SK-N-SH (cell line): ENCODE measurements at regions not wholly inside any gene's neighbourhood (a gene's known extent, or its start where the extent isn't known, plus 50 kb on each side); places are given as distances from the start of the nearest gene placed in this dataset.

Experiments
- CTCF ChIA-PET: fragments of 300-600, 350-600 bp; formaldehyde crosslinking; extraction: SDS; loops from one replicate; lab custom pipeline; 2021; lab: Yijun Ruan, JAX
- POLR2A ChIA-PET: fragments of 350-600 bp; sonication (Branson Sonifier 250); formaldehyde crosslinking; extraction: SDS; loops from one replicate; lab custom pipeline; 2020; ENCODE audit warnings: antibody characterized with exemption, inconsistent platforms; lab: Yijun Ruan, JAX
- DNase-seq: peaks from one replicate; pipeline ENCODE4 v3.0.0; 2012
- H2AFZ ChIP-seq: fragments of 200-600 bp; sonication (generic); 2 replicates; pipeline ENCODE4 v1.8.1; 2016; ENCODE audit warnings: antibody characterized with exemption, mild to moderate bottlenecking, low read depth
- H3F3A ChIP-seq: fragments of 200-600 bp; sonication (generic); replicated peaks from 2 replicates; pipeline ENCODE3; 2016; ENCODE audit warnings: antibody characterized with exemption, mild to moderate bottlenecking; ENCODE audit not compliant: insufficient read depth
- H3K27ac ChIP-seq, 2 experiments: fragments of 200-500 bp in 1 of 2; fragments of 200-600 bp in 1 of 2; sonication (Bioruptor generic) in 1 of 2; sonication (generic), shearing (Covaris generic) in 1 of 2; 2 replicates each; pipeline versions ENCODE4 v1.5.1 to v1.6.1; 2014 to 2016; ENCODE audit warnings: low read depth in 2 of 2, inconsistent platforms in 1 of 2, low read length in 1 of 2, mild to moderate bottlenecking in 1 of 2, mixed read lengths in 1 of 2
- H3K27me3 ChIP-seq: fragments of 200-600 bp; sonication (generic), shearing (Covaris generic); 2 replicates; pipeline ENCODE4 v1.6.1; 2016; ENCODE audit warnings: mixed run types; ENCODE audit not compliant: insufficient read depth
- H3K36me3 ChIP-seq, 2 experiments: fragments of 200-500 bp in 1 of 2; fragments of 200-600 bp in 1 of 2; sonication (Bioruptor generic) in 1 of 2; sonication (generic) in 1 of 2; replicated peaks in 1 of 2; 2 replicates each; pipeline versions ENCODE3 to v1.5.1; 2014 to 2016; ENCODE audit warnings: low read length in 1 of 2, mild to moderate bottlenecking in 1 of 2; ENCODE audit not compliant: insufficient read depth in 2 of 2, control insufficient read depth in 1 of 2
- H3K4me1 ChIP-seq, 2 experiments: fragments of 200-500 bp in 1 of 2; fragments of 200-600 bp in 1 of 2; sonication (Bioruptor generic) in 1 of 2; sonication (generic), shearing (Covaris generic) in 1 of 2; 2 replicates each; pipeline versions ENCODE4 v1.5.1 to v1.6.1; 2014 to 2016; ENCODE audit warnings: low read depth in 1 of 2, low read length in 1 of 2, mixed run types in 1 of 2; ENCODE audit not compliant: insufficient read depth in 2 of 2, control insufficient read depth in 1 of 2
- H3K4me2 ChIP-seq: fragments of 200-600 bp; sonication (generic), shearing (Covaris generic); 2 replicates; pipeline ENCODE4 v1.6.1; 2017; ENCODE audit warnings: mixed run types
- H3K4me3 ChIP-seq, 2 experiments: fragments of 200-500 bp in 1 of 2; fragments of 200-600 bp in 1 of 2; sonication (Bioruptor generic) in 1 of 2; sonication (generic), shearing (Covaris generic) in 1 of 2; 2 replicates each; pipeline versions ENCODE4 v1.5.1 to v1.8.1; 2014 to 2016; ENCODE audit warnings: low read depth in 2 of 2, inconsistent platforms in 1 of 2, low read length in 1 of 2, mild to moderate bottlenecking in 1 of 2, mixed read lengths in 1 of 2, moderate library complexity in 1 of 2
- H3K79me2 ChIP-seq: fragments of 200-600 bp; sonication (generic); 2 replicates; pipeline ENCODE4 v1.8.1; 2017; ENCODE audit warnings: mild to moderate bottlenecking; ENCODE audit not compliant: insufficient read depth
- H3K9ac ChIP-seq: fragments of 200-600 bp; sonication (generic); 2 replicates; pipeline ENCODE4 v1.6.1; 2017; ENCODE audit warnings: mixed run types
- H3K9me2 ChIP-seq: fragments of 200-600 bp; sonication (generic); 2 replicates; pipeline ENCODE4 v1.6.1; 2017; ENCODE audit warnings: mixed run types
- H3K9me3 ChIP-seq: fragments of 200-600 bp; sonication (generic); 2 replicates; pipeline ENCODE4 v1.6.1; 2017; ENCODE audit warnings: mixed run types, mild to moderate bottlenecking, moderate library complexity
- H4K20me1 ChIP-seq: fragments of 200-600 bp; sonication (generic); 2 replicates; pipeline ENCODE4 v1.6.1; 2017; ENCODE audit warnings: mild to moderate bottlenecking, mixed run types; ENCODE audit not compliant: insufficient read depth
- EP300 ChIP-seq, 2 experiments: IDR thresholded peaks; 2 replicates each; pipeline versions ENCODE4 v1.4.0 to v1.6.1; 2012; ENCODE audit warnings: borderline replicate concordance in 1 of 2, low read depth in 1 of 2, low read length in 1 of 2
- FOSL2 ChIP-seq: IDR thresholded peaks from 2 replicates; pipeline ENCODE4 v1.4.0; 2012; ENCODE audit warnings: low read depth, mild to moderate bottlenecking, moderate library complexity, borderline replicate concordance
- GATA2 ChIP-seq: sonication (generic); formaldehyde crosslinking; IDR thresholded peaks from 2 replicates; pipeline ENCODE4 v1.5.0; 2020; ENCODE audit warnings: mild to moderate bottlenecking, missing genetic modification reagents
- MXI1 ChIP-seq: IDR thresholded peaks from 2 replicates; pipeline ENCODE4 v1.6.1; 2012; ENCODE audit warnings: mild to moderate bottlenecking, low read depth, low read length, improper control_type of control experiment
- NFIC ChIP-seq: IDR thresholded peaks from 2 replicates; pipeline ENCODE4 v1.4.0; 2012; ENCODE audit warnings: borderline replicate concordance
- NRF1 ChIP-seq: IDR thresholded peaks from 2 replicates; pipeline ENCODE4 v1.6.1; 2012; ENCODE audit warnings: low read depth, mild to moderate bottlenecking, low read length
- POLR2AphosphoS5 ChIP-seq: IDR thresholded peaks from 2 replicates; pipeline ENCODE4 v1.6.1; 2012; ENCODE audit warnings: low read depth, low read length
- RAD21 ChIP-seq: IDR thresholded peaks from 2 replicates; pipeline ENCODE4 v1.6.1; 2012; ENCODE audit warnings: mild to moderate bottlenecking, low read length
- RCOR1 ChIP-seq: fragments of 150-350 bp; IDR thresholded peaks from 2 replicates; pipeline ENCODE4 v1.6.1; 2017; ENCODE audit warnings: antibody characterized with exemption, low read length
- REST ChIP-seq: IDR thresholded peaks from 2 replicates; pipeline ENCODE4 v1.6.1; 2012; ENCODE audit warnings: mild to moderate bottlenecking, low read depth, low read length, moderate library complexity
- RXRA ChIP-seq: IDR thresholded peaks from 2 replicates; pipeline ENCODE4 v1.4.0; 2012; ENCODE audit warnings: low read depth, mild to moderate bottlenecking, borderline replicate concordance
- SIN3A ChIP-seq: IDR thresholded peaks from 2 replicates; pipeline ENCODE4 v1.6.1; 2012; ENCODE audit warnings: low read depth, mild to moderate bottlenecking, low read length, moderate library complexity, borderline replicate concordance
- SMC3 ChIP-seq: IDR thresholded peaks from 2 replicates; pipeline ENCODE4 v1.6.1; 2012; ENCODE audit warnings: low read depth, low read length, improper control_type of control experiment
- TAF1 ChIP-seq: IDR thresholded peaks from 2 replicates; pipeline ENCODE4 v1.6.1; 2012; ENCODE audit warnings: low read depth, mild to moderate bottlenecking, low read length, moderate library complexity, borderline replicate concordance
- YY1 ChIP-seq: IDR thresholded peaks from 2 replicates; pipeline ENCODE4 v1.4.0; 2012; ENCODE audit warnings: low read depth, mild to moderate bottlenecking
- WGBS: methylation state at CpG from one replicate; pipeline ENCODE4 v1.1.6; 2017; ENCODE audit warnings: low lambda C conversion rate; 5-methylcytosine and 5-hydroxymethylcytosine counted together
- TF ChIP-seq, protein P1 (sequence below): fragments of 200-600 bp; sonication (generic); IDR thresholded peaks from 2 replicates; pipeline ENCODE4 v1.6.1; 2017; ENCODE audit warnings: antibody characterized with exemption, mild to moderate bottlenecking, moderate library complexity
- TF ChIP-seq, protein P2 (sequence below): fragments of 150-350 bp; IDR thresholded peaks from 2 replicates; pipeline ENCODE4 v1.6.1; 2017; ENCODE audit warnings: antibody characterized with exemption, low read length, low read depth, borderline replicate concordance
- TF ChIP-seq, protein P3 (sequence below): IDR thresholded peaks from 2 replicates; pipeline ENCODE4 v1.4.0; 2012; ENCODE audit warnings: low read depth, borderline replicate concordance
- TF ChIP-seq, protein P4 (sequence below): fragments of 150-350 bp; IDR thresholded peaks from 2 replicates; pipeline ENCODE4 v1.6.1; 2016; ENCODE audit warnings: mild to moderate bottlenecking, low read depth, low read length

DNA sequence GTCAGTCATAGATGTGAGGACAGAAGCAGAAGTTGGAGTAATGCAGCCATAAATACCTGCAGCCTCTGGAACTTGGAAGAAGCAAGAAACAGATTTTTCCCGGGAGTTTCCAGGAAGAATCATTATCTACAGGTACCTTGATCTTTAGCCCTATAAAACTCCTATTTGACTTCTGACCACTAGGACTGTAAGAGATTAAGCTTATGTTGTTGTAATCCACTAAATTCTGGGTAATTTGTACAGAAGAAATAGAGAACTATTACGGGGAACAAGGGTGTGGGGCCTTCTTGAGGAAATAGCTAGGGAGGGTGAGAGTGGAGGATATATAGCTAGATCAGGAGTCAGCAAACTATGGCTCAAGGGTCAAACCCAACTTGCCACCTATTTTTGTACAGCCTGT, 353.2 kb downstream of the SLC4A3 start:
- H2AFZ ChIP-seq, result no peak overlapping the region
- H3K4me3 ChIP-seq, result no peak overlapping the region
- H3K9me3 ChIP-seq, result no peaks in the 10 kb centered on the region
- H3K27ac ChIP-seq, result no peak overlapping the region
- WGBS, result 24% methylated on average over 2 of the region's 2 CpGs
- H3K4me2 ChIP-seq, result no peak overlapping the region
- CTCF ChIA-PET, result no interaction called here
- no peak overlapping the region for H3K9ac ChIP-seq
- H3K9me2 ChIP-seq, result no peaks in the 10 kb centered on the region
- TF ChIP-seq RCOR1, result no peak
- TF ChIP-seq SIN3A, result no peak
- no peak for TF ChIP-seq RXRA
- no peak for TF ChIP-seq POLR2AphosphoS5
- no peak for TF ChIP-seq YY1
- TF ChIP-seq REST, result no peak
- TF ChIP-seq, protein P1, sequence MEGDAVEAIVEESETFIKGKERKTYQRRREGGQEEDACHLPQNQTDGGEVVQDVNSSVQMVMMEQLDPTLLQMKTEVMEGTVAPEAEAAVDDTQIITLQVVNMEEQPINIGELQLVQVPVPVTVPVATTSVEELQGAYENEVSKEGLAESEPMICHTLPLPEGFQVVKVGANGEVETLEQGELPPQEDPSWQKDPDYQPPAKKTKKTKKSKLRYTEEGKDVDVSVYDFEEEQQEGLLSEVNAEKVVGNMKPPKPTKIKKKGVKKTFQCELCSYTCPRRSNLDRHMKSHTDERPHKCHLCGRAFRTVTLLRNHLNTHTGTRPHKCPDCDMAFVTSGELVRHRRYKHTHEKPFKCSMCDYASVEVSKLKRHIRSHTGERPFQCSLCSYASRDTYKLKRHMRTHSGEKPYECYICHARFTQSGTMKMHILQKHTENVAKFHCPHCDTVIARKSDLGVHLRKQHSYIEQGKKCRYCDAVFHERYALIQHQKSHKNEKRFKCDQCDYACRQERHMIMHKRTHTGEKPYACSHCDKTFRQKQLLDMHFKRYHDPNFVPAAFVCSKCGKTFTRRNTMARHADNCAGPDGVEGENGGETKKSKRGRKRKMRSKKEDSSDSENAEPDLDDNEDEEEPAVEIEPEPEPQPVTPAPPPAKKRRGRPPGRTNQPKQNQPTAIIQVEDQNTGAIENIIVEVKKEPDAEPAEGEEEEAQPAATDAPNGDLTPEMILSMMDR, result no peak
- no peak for TF ChIP-seq TAF1
- TF ChIP-seq, protein P2, sequence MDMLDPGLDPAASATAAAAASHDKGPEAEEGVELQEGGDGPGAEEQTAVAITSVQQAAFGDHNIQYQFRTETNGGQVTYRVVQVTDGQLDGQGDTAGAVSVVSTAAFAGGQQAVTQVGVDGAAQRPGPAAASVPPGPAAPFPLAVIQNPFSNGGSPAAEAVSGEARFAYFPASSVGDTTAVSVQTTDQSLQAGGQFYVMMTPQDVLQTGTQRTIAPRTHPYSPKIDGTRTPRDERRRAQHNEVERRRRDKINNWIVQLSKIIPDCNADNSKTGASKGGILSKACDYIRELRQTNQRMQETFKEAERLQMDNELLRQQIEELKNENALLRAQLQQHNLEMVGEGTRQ, result no peak
- TF ChIP-seq GATA2 (CRISPR knock-in tag), result no peak
- TF ChIP-seq, protein P3, sequence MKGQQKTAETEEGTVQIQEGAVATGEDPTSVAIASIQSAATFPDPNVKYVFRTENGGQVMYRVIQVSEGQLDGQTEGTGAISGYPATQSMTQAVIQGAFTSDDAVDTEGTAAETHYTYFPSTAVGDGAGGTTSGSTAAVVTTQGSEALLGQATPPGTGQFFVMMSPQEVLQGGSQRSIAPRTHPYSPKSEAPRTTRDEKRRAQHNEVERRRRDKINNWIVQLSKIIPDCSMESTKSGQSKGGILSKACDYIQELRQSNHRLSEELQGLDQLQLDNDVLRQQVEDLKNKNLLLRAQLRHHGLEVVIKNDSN, result no peak
- TF ChIP-seq NFIC, result no peak
- TF ChIP-seq FOSL2, result no peak
- TF ChIP-seq RAD21, result no peak
- no peak for TF ChIP-seq SMC3
- no peak for TF ChIP-seq NRF1
- no peak for TF ChIP-seq MXI1
- TF ChIP-seq, protein P4, sequence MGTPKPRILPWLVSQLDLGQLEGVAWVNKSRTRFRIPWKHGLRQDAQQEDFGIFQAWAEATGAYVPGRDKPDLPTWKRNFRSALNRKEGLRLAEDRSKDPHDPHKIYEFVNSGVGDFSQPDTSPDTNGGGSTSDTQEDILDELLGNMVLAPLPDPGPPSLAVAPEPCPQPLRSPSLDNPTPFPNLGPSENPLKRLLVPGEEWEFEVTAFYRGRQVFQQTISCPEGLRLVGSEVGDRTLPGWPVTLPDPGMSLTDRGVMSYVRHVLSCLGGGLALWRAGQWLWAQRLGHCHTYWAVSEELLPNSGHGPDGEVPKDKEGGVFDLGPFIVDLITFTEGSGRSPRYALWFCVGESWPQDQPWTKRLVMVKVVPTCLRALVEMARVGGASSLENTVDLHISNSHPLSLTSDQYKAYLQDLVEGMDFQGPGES, result no peak
- TF ChIP-seq EP300 (IDR thresholded peaks at IDR 0.05; ENCODE audit: borderline replicate concordance in 1 of 2, low read depth in 1 of 2, low read length in 1 of 2), result no peak
- no peaks in the 10 kb centered on the region for H3K36me3 ChIP-seq
- no peaks in the 10 kb centered on the region for H4K20me1 ChIP-seq
- no peak for DNase-seq
- H3K79me2 ChIP-seq, result no peaks in the 10 kb centered on the region
- no peaks in the 10 kb centered on the region for H3K27me3 ChIP-seq
- no peaks in the 10 kb centered on the region for H3F3A ChIP-seq
- no peaks in the 10 kb centered on the region for H3K4me1 ChIP-seq
- POLR2A ChIA-PET, result no interaction called here
